ENCODE measurements at regions not wholly inside any gene's neighbourhood (a gene's known extent, or its start where the extent isn't known, plus 50 kb on each side); places are given as distances from the start of the nearest gene placed in this dataset.
A peak's percentile ranks its signal among the peaks of the same experiment; 100 is the strongest.

DNA sequence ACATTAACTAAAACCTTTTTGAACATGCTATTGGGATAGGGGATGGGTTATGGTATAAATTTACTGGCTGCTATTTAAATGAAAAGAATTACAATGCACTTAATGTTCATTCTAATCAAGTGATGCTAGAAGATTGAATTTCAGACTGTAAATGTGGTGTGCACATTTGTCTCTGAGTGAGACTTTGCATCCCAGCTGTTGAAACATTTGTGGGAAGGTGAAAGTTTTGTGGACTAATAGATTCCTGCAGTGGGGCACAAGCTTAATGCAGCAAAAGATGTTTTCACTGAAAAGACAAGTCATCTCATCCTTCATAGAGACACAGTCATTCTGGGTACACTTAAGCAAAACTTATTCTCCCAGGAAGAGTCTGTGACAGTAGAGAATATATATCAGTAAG lies 323.6 kb downstream of the NFIB start:
- DNase-seq (ENCODE audit: low spot score) = no peak

DNA sequence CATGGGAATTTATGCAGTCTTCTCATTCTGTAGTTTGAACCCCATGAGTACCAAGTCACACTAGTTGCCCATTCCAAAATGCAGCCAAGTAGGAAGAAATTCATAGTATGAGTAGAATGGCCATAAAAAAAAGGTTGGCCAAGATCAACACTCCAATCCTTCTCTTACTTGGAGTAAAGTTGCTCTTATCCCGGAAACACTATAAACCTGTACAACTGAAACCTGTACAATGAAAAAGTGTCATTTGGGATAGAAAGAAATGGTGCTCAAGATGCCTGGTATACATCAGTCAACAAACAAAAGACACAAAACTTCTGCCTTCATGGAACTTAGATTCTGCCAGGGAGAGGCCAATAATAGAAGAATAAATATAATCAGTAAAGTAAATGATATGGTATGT lies 325.0 kb downstream of the NFIB start:
- DNase-seq (ENCODE audit: low spot score) = no peak

DNA sequence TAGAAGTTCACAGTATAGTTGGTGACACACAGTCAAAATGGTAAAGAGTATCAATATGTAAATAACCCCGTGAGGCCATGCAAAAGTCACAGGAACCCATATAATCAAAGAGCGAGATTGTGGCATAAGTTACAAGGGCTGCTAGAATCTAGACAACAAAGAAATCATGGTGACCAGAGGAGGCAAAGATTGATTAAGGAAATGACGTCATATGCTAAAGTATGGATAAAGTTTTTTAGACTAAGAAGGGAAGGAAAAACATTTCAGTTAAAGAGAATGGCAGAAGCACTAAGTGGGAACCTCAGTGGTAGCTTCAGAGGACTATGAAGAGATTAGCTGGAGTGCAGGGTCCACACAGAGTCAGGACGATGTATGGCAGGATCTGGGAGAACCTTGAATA lies 330.3 kb downstream of the NFIB start:
- no peak for DNase-seq (ENCODE audit: low spot score)

DNA sequence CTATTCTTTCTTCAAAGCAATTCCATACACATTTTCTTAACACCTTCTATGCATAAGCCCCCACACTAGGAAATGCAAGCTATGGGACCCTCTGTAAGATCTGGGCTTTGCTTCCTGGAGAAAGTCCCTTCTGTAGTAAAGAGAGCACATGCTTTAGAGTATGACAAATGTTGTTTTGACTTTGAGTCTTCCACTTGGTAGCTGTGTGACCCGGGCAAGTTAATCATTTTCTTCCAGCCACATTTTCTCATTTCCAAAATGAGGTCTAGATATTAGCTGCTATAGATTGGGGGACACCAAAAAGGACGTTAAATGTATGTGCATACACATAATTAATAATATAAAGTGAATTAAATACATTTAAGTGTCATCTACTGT lies 334.0 kb downstream of the NFIB start:
- DNase-seq (ENCODE audit: low spot score) = no peak

DNA sequence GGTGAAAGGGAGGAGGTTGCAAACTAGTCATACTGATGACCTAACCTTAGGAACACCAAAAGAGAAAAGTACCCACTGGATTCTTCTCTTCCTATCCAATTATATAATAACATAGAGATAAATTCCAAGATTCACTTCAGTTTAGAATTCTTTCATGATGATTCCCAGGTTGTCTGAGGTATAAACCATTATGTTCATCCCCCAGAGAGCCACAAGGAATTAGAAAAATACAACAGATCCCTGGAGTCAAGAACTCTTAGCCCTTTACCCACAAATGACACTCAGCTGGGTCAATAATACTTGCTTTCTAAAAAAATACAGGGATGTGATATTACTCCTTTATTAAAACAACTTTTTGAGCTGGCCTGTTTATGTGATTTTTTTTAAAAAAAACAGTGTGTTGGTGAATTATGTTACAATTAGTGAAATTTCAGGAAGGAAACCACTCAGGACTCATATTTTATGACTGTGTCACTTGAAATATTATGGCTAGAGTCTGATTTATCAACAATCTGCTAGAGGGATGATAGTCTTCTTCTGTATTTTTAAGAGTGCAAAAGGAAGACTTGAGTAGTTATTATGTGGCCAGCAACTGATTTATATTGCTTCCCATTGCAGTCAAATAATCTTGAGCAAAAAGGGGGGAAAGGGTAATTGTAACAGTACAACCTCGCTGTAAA lies 338.2 kb downstream of the NFIB start:
- no peak for DNase-seq (ENCODE audit: low spot score)

DNA sequence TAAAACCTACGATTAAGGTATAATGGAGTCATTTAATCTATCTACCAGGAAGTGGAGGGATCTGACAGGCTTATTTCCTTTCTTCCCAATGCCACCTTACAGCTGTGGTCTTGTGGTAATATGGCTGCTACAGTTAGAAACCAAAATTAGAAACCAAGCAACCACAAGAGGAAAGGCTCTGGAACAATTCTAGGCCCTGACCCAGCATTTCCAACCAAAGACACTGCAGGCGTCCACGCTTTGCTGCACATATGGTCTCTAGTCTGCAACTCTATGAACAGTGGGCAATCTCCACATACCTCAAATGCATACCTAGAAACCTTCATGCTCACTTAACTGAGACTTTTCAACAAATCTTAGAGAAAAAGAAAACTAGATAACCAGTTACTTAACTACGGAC lies 339.1 kb downstream of the NFIB start:
- no peak for DNase-seq (ENCODE audit: low spot score)

DNA sequence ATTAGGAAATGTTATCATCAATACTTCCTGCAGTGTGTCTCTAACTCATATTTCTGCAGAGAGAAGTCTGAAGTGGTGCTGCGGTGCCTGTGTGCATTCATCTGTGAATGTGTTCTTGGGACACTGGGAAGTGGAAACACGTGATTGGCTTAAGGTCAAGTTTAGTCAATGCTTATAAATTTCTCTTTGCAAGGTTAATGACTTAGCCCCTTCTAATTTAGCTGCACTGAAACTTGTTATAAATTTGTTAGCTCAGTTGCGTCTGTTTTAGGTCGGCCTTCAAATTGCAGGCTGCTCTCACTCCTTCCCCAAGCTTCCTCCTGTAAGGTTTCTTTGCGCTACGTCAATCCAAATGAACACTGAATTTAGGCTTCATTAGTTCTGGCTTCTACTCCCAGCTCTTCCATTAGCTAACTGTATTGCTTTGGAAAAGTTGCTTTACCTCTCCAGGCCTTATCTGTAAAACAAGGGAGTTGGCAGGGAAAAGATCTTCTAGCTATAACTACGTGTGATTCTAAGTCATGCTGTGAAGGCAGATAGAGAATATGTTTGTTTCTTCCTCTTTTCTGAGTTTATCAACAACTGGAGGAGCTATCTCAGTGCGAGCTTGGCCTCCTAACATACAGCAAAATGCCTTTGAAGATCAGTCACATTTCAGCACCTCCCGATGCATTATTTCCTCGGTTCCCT lies 341.8 kb downstream of the NFIB start:
- no peak for DNase-seq (ENCODE audit: low spot score)

DNA sequence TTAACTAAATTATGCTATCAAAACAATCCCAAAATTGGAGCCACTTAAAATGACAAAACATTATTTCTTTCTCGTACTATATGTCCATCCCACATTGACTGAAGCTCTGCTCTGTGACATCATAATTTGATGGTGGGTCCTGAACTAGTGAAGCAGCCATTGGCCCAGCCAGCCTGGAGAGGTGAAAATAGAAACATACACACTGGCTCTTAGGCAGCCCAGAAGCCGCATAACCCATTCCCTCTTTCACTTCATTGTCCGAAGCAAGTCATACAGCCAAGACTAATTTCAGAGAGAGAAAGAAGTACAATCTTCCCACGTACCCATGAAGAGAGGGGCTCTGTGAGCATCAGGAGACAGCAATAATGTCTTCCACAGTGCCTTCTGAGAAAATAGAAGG lies 342.5 kb downstream of the NFIB start:
- no peak for DNase-seq (ENCODE audit: low spot score)

DNA sequence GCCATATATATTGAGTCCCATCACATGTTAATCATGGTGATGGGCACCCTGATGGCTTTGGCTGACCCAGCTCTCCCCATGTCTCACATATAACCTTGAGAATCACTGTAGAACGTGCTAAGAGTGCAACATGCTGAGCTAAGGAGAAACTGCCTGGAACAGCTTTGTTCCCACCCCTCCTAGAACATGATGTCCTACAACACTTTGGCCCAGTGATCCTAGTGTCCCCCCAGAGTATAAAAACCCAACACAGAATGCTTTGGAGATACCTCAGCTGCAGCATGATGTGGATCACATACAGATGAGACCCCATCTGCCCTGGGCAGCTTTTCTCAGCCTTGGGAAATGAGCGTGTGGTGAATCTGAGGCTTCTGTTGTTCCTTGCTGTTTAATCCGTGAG lies 343.5 kb downstream of the NFIB start:
- no peak for DNase-seq (ENCODE audit: low spot score)

DNA sequence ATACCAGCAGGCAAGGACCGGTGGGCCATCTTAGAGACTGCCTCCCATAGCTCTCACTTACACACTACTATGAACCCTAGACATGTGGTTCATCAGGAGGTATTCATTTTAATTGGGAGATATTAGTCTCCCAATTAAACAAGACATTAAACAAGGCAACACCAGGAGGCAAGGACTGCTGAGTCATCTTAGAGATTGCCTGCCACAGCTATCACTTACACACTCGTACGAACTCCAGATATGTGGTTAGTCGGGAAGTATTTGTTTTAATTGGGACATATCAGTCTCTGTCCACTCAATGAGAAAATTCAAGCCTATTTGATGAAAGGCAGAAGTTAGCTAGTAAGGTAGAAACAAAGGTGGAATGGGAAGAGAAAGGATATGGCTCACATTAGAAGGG lies 343.9 kb downstream of the NFIB start:
- DNase-seq (ENCODE audit: low spot score) = no peak

DNA sequence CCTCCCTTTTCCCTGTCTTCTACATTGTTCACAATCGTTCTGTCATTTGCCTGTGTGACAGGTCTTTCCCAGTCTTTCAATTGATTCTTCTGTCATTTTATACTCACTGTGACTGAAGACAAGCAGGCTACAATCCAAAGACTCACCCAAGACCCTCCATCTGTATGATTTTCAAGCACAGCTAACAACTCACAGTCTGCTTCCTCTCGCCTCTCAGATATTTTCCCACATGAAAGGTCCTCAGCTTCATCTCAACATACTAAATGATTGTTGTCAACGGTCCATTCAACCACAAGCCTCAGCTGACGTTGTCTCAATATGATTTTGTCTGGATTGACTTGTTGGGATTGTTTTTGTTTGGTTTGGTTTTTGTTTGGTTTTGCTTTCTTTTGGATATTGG lies 346.5 kb downstream of the NFIB start:
- DNase-seq (ENCODE audit: low spot score) = no peak

DNA sequence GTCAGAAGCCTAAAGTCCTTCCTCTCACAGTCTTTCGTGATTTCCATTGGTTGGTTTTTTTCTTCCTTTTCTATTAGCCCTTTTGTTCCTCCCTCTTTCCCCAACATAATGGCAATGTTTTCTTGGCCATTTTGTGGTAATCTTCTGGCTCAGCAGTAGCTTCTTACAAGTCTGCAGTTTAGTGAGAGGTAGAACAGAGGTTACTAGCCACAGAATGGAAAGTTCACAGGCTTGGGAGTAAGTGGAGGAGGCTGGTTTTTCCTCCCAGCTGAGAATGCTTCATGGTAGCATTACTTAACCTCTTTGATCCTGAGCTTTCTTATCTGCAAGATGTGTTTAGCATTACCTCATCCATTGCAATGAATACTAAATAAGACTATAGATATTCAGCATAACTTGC lies 346.9 kb downstream of the NFIB start:
- DNase-seq (ENCODE audit: low spot score) = no peak

DNA sequence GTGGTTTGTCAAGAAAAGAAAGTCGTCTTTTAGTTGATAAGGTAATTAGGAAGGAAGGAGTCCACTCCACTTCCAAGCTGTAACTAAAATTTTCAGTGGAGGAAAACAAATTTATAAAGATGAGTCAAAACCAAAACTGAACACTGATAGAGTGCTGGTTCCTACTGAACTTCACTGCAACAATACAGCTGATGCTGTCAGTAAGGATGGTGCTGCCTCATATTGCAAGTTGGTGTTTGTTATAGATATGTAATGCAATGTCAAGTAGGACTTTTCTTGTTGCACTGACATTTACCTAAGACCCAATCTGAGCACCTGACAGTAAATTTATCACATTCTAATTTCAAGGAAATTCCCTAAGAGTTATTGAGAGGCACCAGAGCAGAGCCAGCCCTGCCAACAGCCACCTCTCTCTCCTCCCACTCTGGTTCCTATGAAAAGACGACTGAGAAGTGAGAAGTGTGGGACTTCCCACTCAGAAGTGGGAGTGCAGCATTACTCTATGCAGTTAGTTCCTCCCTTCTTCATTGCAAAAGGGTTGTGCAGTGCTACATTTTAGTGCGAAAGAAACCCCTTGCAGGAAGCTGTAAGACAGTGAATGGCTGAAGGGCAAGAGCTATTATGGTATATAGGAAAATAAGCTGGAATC lies 350.8 kb downstream of the NFIB start:
- no peak for DNase-seq (ENCODE audit: low spot score)

DNA sequence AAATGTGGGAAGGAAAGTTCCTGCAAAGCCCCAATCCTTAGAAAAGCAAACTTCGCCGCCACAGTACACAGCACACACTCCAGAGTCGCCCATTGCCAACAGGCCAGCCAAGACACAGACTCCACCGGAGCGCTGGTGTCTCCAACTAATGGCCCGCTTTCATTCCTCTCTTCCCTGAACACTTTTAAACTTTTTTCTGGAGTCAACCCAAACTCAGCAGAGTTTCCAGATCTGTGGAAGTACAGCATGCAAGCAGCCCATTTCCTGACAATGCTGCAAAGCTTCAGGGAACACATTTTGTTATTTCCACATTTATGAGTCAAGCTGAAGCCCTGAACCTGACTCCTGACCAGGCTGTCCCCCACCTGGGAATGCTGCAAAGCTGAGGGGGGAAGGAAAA lies 351.9 kb downstream of the NFIB start:
- DNase-seq (ENCODE audit: low spot score) = no peak

DNA sequence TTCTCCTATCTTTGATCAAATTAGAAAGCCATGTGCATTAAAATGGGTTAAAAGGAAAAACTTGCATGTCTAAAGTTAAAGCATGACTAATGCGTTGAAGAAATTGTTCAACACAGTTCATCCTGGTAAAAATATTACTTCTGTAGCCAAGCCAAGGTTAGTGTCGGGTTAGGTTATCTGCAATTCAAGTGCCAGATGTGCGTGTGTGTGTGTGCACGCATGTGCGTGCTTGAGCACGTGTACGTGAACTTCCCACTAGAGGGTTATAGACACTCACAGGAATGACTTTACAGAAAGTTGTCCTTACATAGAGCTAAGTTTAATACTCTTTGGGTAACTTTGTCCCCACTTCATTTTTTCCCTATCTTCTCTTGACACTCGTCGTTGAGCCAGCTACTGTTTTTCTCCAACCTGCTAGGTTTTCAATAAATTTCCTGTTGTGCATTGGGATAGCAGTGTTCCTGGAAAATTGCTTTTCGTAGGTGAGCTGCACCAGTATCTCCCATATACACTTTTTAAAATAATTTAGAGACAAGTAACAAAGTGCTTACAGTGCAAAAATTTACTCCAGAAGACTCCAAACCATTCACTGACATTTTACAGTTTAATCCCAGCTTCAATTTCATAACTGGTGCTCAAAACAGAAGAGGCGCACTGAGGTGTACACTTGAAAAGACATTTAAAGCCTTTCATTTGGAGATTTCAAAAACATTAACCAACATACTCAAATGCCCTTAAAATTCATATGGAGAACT lies 353.8 kb downstream of the NFIB start:
- DNase-seq (ENCODE audit: low spot score) = no peak

DNA sequence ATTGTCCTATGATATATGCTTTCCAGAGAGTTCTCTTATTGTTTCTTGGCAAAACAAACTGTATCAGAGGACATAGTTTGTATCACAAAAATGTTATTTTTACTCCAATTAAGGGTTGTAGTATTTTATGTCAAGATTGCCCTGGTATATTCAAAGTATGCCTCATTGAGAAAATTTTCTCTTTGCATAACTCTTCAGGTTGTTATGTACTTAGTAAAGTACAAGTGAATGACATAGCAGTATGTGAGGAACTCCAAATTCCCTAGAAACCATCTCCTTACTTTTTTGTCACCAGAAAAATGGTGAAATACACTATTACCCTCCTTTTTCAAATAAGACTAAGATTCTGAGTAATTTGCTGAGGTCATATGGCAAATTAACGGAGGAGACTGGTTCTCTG lies 355.3 kb downstream of the NFIB start:
- DNase-seq (ENCODE audit: low spot score) = no peak

DNA sequence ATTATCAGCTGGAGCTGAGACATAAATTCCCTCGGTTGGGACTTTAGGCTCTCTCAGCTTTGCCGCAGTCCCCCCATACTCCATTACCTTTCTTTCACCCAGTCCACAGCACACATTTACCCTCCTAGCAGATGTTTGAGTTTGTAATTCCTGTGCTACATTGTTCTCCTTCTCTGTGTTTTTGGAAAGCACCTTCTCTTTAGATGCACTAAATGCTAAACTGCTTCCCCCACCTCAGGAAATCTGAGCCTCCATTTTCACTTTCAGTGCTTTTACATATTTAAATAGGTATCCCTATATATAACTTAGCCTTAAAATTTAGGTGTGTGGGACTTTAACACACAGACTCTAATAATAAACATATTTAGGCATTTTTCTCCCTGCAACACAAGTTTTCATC lies 356.9 kb downstream of the NFIB start:
- no peak for DNase-seq (ENCODE audit: low spot score)

DNA sequence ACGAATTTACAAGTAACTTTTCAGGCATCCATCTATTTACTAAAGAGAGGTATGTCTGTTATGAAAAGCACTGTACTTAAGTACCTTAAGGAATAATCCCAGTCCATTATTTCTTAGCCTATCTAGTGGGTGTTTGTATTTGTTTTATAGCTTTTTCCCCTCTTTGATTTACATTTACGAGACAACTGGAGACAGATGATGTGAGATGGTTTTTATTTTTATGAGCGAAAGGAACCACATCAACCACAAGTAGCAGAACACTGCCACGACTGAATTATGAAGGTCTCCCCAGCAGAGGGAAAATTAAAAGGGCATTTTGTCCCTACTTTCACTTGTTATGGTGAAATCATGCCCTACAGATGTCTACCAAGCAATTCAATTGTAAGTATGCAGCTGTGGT lies 357.8 kb downstream of the NFIB start:
- peak; percentile 84 for DNase-seq (ENCODE audit: low spot score)

DNA sequence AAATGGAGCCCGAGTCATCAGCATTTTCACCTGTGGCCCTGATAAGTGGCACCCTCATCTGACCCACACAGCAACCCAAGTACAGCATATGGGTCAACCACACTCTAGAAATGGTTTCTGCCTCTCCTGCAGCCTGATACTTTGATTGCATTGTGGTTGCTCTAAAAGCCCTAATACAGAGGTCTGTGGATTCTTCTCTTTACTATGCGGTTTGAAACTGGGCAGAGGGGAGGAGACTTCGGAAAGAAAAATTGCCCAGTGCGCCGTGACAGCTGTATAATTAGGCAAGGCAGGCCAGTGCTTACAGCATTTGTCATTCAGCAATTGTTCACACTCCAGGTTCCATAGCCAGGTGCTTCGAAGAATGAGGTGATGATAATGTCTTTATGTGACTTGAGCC lies 361.0 kb downstream of the NFIB start:
- peak; percentile 59 for DNase-seq (ENCODE audit: low spot score)

DNA sequence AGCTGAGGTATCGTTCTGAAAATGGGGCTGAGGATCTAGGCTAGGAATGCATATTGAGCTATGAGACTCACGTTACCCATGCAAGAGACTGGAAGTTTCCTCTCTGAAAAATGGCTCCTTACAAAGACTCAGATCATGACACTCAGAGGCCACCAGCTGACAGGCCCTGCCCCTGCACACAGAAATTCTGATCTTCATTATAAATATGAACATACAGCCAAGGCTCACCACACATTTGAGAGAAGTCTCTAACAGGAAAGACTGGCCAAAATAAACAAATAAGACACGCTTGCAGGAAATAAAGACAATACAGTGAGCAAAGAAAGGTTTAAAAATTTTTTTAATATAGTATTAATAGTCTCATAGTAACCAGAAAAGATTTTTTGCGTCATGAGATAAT lies 365.9 kb downstream of the NFIB start:
- no peak for DNase-seq (ENCODE audit: low spot score)

DNA sequence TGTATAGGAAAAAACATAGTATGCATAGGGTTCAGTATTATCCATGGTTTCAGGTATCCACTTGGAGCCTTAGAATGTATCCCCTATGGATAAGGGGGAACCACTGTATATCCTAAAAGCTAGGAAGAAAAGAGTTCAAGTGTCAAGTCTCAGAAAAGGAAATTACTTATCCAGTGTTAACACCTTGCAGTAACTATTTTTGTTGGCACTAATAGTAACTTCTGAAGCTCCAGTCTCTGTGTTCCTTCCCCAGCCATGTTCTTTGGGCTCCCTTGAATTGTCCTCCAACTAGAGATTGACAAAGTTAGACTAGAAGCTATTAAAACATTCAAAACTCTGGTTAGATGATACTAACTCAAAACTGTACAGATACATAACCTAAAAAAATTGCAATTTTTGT lies 370.8 kb downstream of the NFIB start:
- DNase-seq (ENCODE audit: low spot score) = no peak

DNA sequence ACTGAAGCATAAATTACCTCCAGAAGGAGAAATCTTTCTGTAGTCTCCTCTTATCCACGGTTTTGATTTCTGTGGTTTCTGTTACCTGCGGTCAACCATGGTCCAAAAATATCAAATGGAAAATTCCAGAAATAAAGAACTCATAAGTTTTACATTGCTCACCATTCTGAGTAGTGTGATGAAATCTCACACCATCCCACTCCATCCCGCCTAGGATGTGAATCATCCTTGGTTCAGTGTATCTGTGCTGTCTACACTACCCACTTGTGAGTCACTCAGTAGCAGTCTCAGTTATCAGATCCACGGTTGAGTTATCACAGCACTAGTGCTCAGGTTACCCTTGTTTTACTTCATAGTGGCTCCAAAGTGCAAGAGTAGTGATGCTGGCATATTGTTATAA lies 371.2 kb downstream of the NFIB start:
- peak; percentile 78 for DNase-seq (ENCODE audit: low spot score)

DNA sequence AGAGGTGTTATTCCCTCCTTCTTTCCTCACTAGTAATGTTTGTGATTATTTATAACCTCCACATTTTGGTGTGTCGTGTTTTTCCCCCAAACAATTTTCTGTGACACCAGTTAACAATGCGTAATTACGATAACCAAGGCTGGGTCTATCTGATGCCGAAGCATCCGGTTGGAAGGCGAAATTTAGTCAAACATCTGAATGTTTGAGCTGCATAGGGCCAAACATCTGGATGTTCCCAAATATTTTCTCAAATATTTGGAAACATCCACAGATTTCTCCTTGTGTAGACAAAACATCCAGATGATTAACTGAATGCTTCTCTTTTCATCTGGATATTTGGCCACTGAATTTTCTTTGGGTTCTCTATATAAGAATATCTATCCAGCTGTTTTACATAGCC lies 371.7 kb downstream of the NFIB start:
- DNase-seq (ENCODE audit: low spot score) = no peak
